A673 (cell line): ENCODE measurements at regions not wholly inside any gene's neighbourhood (a gene's known extent, or its start where the extent isn't known, plus 50 kb on each side); places are given as distances from the start of the nearest gene placed in this dataset.
"Not testable (repeated sequence)": the region's sequence is repeated elsewhere in the genome, so short reads cannot be mapped to it uniquely, and the experiment has no call there.

Experiments
- CTCF ChIP-seq: fragments of 300-800, 200-600 bp; sonication (generic); conservative IDR thresholded peaks from 2 replicates; pipeline ENCODE4 v1.5.1; 2017; ENCODE audit warnings: low read depth, mild to moderate bottlenecking, antibody characterized with exemption, low read length, moderate library complexity, mixed read lengths
- EZH2 ChIP-seq: fragments of 200-600 bp; sonication (generic); IDR thresholded peaks from 2 replicates; pipeline ENCODE4 v1.6.1; 2017; ENCODE audit warnings: borderline replicate concordance, low read depth, mild to moderate bottlenecking, mixed read lengths, antibody characterized with exemption, low read length; ENCODE audit not compliant: poor library complexity, severe bottlenecking

GRCh38 chrX:46186811-46187106 is 358.5 kb downstream of the ZNF674 start:
- TF ChIP-seq CTCF, EZH2: not testable (repeated sequence)
